ENCODE measurements at regions not wholly inside any gene's neighbourhood (a gene's known extent, or its start where the extent isn't known, plus 50 kb on each side); places are given as distances from the start of the nearest gene placed in this dataset.
"Not testable (repeated sequence)": the region's sequence is repeated elsewhere in the genome, so short reads cannot be mapped to it uniquely, and the experiment has no call there.

DNA sequence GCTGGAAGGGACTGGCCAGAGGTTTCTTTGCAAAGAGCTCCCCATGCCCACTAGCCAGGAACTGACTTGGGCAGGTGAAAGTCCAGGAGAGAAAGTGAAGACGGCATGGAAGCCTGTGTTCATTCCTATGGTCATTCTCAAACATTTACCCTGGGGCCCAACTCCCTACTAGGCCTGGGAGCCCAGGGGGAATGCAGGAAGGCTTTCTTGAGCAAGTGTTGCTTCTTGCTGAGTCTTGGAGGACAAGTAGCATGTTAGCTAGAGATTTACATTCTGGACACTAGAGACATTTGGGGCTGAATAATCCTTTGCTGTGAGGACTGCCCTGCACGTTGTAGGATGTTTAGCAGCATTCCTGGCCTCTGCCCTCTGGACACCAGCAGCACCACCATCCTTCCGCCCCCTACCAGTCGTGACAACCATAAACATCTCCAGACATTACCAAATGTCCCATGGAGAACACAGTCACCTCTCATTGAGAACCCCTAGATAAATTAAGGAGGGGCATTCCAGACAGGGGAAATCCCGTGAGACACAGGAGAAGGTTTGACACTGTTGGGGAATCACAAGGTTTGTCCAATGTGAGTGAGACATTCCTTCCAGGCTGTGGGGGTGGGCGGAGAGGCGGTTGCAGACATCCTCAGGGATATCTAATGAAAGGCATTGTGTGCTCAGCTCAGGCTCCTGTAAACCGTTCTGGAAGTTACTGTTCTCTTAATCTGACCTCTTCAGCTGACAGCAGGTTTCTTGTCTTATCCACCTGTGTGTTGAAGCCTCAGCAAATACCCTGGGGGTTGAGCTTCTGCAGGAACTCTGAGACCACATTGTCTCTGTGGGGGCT, 236.2 kb downstream of the TLE3 start:
- peak; percentile 83 for DNase-seq (ENCODE audit: low spot score)

DNA sequence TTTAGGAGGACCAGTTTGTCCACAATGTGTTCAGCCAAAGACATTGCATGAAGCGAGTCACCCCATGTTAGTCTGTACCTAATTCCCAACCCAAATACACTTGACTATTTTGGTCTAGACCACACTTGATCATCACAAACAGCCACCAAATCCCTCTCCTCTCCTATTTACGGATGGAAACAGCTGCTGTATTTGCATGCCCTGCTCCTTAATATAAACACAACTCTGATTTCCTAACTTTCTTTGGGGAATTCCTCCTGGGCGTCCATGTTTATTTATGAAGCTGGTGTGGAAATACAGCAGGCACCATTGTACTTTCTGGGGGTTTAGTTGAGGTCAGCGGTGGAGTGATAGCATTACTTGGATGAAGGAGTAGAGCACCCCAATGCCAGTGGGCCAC, 235.2 kb downstream of the TLE3 start:
- peak; percentile 49 for DNase-seq (ENCODE audit: low spot score)

DNA sequence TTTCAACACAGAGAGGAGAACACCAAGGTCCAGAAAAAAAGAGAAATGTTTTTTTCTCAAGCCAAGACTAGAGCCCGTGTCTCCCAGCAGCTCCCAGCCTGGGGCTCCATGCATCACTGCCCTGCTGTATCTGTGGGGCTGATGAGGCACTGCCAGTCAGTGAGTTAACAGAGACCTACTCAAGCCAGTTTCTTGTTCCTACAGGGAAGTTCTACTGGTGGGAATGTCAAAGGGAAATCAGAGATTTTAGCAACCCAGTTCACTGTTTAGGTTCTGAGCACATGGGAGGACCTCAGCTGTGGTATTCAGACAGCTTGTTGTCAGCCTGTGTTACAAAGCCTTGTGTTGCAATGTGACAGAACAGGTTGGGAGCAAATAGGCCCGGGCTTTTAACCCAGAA, 234.3 kb downstream of the TLE3 start:
- peak; percentile 81 for DNase-seq (ENCODE audit: low spot score)

DNA sequence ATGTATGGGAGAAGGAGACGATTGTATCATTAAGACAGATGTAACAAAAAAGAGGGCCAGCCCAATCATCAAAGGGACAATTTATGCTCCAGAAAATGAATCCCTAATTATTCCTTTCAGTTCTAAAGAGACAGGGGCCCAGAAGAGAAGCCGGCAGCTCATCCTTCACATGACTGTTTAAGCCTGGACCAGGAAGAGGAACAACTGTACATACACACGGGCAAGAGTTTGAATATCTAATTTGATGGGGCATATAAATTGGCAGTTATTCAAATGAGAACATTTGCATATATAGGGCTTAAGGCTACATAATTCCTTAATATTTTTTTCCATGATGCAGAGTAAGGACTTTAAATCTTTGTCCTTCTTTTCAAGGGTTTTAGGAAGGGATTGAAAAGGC, 232.3 kb downstream of the TLE3 start:
- no peak for DNase-seq (ENCODE audit: low spot score)

DNA sequence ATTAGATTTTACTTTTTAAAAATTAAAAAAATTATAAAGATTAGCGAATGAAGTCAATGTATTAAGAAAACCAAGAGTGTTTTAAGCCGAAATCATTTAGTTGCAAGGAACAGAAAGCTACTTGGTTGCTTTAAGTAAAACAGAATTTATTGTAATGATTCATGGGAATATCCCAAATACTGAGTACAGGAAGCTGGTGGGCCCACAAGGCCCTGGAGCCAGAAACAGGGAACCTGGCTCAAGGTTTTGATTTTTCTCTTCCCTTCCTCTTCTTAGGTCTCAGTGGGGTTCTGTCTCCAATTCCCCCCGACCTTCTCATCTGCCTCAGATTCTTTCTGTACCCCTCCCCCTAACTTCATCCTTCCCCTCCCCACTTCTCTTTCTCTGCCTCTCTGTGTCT, 229.0 kb downstream of the TLE3 start:
- DNase-seq (ENCODE audit: low spot score) = peak; percentile 30

DNA sequence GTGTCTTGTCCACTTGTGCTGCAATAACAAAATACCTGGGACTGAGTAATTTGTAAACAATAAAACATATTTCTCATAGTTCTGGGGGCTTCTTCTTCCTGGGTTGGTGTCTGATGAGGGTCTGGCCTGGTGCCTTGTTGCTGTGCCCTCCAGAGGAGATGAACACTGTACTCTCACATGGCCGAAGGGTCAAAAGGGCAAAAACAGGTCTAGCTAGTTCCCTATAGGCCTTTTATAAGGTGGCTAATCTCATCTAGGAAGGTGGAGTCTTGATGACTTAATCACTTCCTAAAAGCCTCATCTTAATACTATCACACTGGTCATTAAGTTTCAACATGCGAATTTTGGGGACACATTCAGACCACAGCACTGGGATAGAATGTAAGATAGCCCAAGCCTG, 228.4 kb downstream of the TLE3 start:
- DNase-seq (ENCODE audit: low spot score) = peak; percentile 15

DNA sequence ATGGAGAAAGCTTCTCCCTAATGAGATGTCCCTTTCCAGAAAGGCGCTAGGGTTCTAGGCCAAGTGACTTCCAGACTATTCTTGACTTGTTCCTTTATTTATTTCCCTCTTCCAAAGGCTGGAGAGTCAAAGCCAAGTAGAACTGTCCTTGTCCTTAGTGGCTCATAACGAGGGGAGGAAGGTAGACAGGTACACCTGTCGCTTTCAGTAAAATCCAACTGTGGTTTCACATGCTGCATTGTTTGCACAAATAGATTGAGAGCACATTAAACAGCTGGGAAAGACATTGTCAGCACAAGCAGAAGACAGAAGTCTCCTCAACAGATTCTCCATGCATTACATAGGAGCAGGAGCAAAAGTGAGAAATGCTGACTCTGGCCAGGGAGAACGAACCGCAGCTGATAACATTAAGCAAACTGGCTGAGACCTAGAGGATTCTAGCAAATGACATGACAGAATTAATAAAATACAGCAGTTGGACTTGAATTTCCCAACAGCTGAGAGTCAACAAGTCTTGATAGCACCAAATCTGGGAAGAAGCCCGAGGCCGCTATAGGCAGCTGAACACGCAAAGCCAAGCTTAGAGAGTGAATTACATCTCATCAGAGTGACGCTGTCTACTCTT, 227.7 kb downstream of the TLE3 start:
- DNase-seq (ENCODE audit: low spot score) = no peak

DNA sequence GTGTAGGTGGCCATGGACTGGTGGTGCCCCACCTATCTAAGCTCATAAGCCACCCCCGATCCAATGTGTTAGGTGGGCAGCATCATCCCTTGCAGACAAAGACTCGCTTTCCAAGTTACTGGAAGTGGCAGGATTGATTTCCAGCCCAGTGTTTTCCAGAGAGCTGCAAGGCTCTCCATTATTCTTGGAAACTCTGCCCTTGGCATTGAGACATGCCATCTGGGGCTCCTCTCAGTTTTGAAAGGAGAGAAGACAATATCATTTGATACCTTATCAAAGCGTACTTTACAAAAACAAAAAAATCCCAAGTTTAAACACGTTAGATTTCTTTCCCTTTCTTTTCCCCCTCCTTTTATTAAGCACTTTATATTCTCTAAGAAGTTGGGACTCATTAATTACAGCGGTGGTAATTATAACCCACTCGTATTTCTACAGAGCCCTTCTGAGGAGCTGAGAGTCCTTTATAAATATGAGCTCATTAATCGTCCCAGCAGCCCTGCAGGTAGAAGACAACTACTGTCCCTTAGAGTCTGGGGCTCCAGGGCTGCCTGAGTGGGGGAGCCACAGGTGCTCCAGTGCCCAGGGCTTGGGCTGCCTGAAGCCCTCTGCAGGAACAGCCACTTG, 226.1 kb downstream of the TLE3 start:
- no peak for DNase-seq (ENCODE audit: low spot score)

DNA sequence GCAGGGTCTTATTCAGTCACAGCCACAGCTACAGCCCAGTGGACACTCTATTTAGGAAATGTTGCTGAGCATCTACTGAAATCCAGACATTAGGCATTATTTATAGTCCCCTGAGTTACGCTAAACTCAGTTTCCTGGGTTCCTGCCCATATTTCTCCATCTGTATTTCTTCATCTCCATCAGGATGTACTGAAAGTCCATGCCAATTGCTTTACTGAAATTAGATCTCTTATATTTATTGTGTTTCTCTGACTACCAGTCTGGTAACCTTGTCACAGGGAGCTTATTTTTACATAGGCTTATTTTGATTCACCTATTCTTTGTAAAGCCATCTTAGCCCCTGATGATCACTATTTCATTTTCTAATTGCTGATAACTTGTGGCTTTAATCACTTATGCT, 223.9 kb downstream of the TLE3 start:
- DNase-seq (ENCODE audit: low spot score) = no peak

DNA sequence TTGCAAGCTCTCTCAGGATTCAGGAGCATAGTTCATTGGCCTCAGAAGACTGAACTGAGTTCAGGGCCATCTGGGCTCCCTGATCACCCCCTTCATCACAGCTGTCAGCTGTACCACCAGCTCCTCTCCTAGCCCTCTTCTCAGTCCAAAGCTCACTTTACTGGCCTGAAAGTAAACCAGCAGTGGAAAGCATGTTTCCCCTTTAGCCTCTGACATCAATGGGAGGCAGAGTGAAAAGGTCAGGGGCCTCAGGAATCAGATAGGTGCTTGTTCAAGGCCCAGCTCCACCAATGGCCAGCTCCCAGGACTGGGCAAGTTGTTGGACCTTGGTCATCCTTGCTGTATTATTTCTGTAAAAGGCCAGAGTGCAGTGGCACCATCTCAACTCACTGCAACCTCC, 223.4 kb downstream of the TLE3 start:
- DNase-seq (ENCODE audit: low spot score) = no peak

DNA sequence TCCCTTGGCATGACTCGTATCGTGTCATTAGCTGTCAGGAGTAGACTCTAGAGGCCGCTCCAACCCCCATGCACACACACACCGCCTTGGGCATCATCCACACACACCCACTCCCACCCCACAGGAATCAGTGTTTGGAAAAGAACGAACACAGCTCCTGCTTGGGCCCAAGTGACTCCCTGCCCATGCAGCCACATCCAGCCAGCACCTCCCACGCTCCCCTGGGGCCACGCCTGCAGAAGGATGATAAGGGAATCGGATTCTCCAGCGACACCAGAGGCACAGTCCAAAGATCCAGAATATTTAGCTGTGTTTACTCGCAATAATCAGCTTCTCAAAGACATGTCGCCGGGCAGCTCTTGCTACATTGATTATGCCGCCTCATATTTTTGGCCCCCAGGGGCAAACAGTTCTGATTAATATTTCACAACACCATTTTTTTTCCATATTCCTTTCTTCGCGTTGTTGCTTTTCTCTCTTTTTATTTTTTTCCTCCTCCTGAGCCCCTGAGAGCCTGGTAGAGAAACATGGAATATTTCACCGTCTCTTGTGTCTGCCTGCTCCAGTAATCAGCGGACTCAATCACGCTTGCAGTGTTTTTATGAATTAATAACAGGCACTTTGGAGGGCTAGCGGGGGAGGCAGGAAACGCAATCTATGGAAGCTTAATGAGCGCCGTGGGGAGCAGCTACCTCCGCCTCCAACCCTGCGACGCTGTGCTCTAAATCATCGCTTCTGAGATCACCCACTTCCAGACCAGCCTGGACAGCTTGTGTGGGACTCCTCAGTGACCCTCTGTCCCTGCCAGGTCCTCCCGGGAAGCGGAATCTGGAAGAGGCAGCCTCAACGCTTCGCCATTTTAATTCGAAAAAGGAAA, 221.4 kb downstream of the TLE3 start:
- no peak for DNase-seq (ENCODE audit: low spot score)

DNA sequence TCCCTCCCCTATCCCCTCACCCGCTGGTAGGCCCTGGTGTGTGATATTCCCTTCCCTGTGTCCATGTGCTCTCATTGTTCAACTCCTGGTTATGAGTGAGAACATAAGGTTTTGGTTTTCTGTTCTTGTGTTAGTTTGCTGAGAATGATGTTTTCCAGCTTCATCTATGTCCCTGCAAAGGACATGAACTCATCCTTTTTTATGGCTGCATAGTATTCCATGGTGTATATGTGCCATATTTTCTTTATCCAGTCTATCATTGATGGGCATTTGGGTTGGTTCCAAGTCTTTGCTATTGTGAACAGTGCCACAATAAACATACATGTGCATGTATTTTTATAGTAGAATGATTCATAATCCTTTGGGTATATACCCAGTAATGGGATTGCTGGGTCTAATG, 217.8 kb downstream of the TLE3 start:
- not testable (repeated sequence) for DNase-seq (ENCODE audit: low spot score)

DNA sequence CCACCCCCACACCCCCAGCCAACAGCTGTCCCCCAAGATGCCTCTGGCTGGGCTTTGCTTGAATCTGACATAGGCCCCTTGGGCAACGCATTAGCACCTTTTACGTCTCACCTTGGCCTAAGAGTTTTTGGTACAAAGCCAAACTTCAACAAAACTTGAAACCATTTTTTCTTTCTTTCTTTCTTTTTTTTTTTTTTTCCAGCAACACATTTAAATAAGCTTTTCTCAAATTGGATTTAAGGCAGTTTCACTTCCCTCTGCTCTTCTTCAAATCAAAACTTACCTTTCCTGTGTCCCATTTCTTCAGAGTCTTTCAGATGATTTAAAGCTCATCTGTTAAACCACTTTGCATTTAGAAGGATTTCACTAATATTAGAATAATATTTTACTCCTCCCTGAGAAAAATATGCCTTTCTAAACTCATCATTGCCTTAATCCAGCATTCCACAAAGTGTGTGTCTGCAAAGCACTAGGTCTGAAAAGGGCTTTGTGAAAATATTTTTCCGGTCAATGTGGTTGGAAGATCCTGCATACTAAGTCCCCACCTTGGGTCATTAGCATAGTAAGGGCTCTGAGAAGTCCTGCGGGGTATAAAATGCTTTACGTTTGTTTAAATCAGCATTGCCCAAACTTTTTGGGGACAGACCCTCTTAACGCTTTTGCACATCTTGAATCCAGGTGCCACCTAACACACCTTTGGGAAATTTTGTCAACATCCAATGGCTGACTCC, 217.0 kb downstream of the TLE3 start:
- DNase-seq (ENCODE audit: low spot score) = no peak

DNA sequence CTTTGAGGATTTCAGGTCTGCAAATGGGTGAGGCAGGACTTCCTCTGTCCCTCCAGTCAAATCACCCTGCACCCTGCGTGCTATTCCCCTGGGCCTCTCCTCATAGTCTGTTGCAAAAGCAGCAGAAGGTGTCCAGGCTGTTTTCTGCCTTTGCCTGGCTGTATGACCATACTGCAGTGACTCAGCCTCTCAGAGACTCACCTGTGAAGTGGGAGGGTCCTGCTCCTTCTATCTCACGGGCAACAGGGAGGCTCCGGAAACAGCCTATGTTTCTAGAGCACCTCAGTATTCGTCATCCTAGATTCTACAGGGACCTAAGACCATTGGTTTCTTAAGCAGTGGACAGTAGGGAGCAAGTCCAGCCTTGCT, 216.4 kb downstream of the TLE3 start:
- DNase-seq (ENCODE audit: low spot score) = peak; percentile 38

DNA sequence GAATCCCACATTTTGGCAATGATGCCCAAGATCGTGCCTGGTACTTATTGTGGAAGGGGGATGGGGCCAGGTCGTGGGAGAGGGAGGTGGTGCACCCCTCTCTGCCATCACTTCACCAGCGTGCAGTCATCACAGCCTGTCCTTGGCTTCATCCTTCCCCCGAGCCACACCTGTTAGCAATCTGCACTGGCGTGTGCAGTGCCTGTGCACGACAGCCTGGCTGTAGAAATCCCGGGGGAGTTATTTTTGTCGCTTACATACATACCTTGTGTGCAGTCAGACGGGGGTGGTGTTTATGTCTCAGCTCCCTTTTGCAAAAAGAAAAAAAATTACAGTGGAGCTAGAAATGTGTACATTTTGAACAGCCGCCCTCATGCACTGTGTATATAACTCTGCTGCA, 216.0 kb downstream of the TLE3 start:
- DNase-seq (ENCODE audit: low spot score) = peak; percentile 50

DNA sequence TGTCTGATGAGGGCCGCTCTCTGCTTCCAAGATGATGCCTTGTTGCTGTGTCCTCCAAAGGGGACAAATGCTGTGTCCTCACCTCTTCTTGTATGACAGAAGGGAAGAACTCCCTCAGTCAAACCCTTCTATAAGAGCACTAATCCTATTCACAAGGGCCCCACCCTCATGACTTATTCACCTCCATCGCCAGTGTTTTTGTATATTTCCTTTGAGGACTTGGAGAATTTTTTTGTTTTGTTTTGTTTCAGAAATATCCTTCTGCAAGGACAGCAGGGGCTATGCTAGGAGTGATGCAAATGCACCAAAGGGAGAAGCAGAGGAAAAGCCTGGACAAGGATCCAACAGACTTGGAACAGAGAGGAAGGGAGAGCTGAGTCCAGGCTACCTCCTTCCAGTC, 214.4 kb downstream of the TLE3 start:
- DNase-seq (ENCODE audit: low spot score) = no peak

DNA sequence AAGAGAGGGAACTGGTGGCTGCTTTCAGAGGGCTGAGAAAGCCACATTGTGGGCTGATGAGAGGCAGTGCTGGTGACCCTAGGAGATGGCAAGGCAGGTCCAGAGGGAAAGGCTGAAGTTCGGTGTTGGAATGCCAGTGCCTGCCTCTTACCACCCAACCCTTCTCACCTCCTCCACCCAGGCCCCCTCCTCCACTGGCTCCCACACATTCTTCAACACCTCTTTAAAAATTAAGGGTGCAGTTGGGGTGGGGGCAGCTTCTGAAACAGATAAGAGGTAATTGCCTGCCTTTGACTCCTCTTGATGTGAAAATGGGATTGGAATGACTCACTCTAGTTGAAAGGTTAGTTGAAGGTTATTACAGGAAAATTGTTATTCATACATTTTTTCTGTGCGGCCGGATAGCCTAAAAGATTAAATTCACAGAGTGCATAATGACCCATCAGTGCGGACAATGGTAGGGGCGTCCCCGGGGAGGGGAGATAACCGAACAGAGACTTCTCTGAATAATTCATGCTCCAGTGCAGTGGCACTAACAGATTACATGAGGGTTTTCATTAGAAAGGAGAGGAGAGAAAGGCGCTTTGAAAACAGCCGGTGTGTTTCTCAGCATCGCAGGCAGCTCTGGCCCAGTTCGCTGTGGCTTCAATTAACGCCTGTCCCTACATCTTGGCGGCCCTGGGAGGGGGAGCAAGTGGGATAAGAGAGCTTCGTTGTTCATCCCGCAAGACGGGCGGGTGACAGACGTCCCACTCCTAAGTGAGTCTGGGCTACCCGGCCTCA, 212.4 kb downstream of the TLE3 start:
- DNase-seq (ENCODE audit: low spot score) = no peak

DNA sequence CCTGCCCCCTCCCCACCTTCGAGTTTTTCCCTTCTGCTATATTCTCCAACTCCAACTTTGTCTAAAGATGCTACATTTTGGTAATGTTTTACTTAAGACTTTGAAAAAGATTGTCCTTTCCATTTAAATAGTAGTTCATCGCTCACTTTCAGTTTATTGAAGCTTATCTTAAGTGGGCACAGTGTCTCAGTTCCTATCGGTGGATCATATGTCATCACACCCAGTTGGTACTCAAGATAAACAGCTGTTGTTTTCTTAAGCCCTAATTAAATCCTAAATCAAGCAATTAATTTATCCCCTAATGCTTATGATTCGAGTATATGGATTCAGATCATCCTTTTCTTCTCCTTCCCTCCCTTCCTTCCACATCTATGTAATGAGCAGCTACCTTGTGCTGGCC, 210.7 kb downstream of the TLE3 start:
- no peak for DNase-seq (ENCODE audit: low spot score)

DNA sequence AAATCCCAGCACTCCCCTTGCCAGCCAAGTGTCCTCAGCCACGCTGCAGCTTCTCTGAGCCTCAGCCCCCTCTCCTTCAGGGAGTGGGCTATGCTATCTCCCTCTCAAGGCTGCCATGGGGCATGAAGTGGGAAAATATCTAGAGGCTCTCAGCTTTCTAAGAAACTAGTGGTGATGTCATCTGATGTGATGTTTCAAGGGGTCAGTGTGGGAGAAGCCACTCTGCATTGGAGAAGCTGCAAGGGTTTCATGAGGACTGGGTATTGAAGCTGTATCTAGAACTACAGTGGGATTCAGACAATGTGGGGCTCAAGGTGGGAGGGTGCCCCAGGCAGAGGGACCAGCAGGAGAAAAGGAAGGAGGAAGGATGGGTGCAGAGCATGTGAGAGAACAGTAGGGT, 210.2 kb downstream of the TLE3 start:
- no peak for DNase-seq (ENCODE audit: low spot score)

DNA sequence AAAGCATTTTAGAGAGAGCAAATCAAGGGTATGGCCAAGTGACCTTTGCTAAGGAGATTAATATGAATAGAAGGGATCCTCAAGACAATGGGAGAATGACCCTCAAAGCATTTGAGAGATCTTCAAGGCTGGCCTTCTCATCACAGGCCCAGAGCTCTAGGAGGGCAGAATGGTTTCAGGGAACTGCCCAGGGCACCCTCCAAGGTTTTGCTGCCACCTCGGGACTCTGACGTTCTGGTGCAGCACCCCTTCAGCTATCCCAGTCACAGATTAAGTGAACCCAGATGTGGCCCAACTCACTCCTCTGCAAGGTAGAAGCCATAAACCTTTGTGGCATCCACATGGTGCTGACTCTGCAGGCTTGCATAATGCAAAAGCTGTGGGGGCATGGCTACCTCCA, 209.3 kb downstream of the TLE3 start:
- DNase-seq (ENCODE audit: low spot score) = no peak

DNA sequence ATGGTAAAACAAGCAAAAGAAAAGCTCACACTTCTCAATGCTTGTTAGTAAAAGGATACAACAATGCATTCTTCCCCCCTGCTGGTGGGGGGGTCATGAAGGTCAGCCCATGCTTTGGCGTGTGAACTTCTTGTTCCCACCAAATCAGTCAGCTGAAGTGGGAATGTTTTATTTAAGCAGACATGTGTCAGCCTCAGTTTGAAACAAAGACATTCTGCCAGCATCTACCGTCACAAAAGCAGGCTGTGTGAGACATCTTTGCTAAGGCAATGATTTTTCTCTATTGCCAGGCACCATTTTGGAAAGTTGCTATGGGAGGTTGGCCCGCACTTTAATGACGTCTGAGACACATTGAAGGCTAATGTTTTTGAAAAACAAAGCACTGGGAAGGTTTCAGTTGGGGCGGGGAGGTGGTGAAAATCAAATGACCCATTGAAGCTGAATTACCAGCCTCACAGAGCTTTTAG, 206.6 kb downstream of the TLE3 start:
- no peak for DNase-seq (ENCODE audit: low spot score)
